ENCODE measurements at regions not wholly inside any gene's neighbourhood (a gene's known extent, or its start where the extent isn't known, plus 50 kb on each side); places are given as distances from the start of the nearest gene placed in this dataset.
"Not testable (repeated sequence)": the region's sequence is repeated elsewhere in the genome, so short reads cannot be mapped to it uniquely, and the experiment has no call there.

GRCh38 chr2:76697439-76697838 lies 824.7 kb downstream of the LRRTM4 start:
- not testable (repeated sequence) for DNase-seq (ENCODE audit: low read depth in 3 of 3)

GRCh38 chr2:76692908-76693307 lies 829.3 kb downstream of the LRRTM4 start:
- DNase-seq (ENCODE audit: low read depth in 3 of 3), result no peak

- no peak for DNase-seq (ENCODE audit: low read depth in 3 of 3)
Measured at GRCh38 chr2:76688732-76689131, 833.4 kb downstream of the LRRTM4 start.

- no peak for DNase-seq (ENCODE audit: low read depth in 3 of 3)
Measured at GRCh38 chr2:76687923-76688322, 834.3 kb downstream of the LRRTM4 start.

- no peak for DNase-seq (ENCODE audit: low read depth in 3 of 3)
Measured at GRCh38 chr2:76684756-76685155, 837.4 kb downstream of the LRRTM4 start.

- no peak for DNase-seq (ENCODE audit: low read depth in 3 of 3)
Measured at GRCh38 chr2:76679025-76679396, 843.2 kb downstream of the LRRTM4 start.

GRCh38 chr2:76678383-76679024 lies 843.7 kb downstream of the LRRTM4 start:
- DNase-seq (ENCODE audit: low read depth in 3 of 3), result no peak

- DNase-seq (ENCODE audit: low read depth in 3 of 3), result no peak
Measured at GRCh38 chr2:76675212-76675611, 847.0 kb downstream of the LRRTM4 start.

GRCh38 chr2:76672798-76673197 lies 849.4 kb downstream of the LRRTM4 start:
- DNase-seq (ENCODE audit: low read depth in 3 of 3), result no peak

- DNase-seq (ENCODE audit: low read depth in 3 of 3), result no peak
Measured at GRCh38 chr2:76669966-76670465, 852.2 kb downstream of the LRRTM4 start.

GRCh38 chr2:76668279-76668678 lies 853.9 kb downstream of the LRRTM4 start:
- DNase-seq (ENCODE audit: low read depth in 3 of 3), result no peak

- DNase-seq (ENCODE audit: low read depth in 3 of 3), result no peak
Measured at GRCh38 chr2:76667821-76668271, 854.3 kb downstream of the LRRTM4 start.

- DNase-seq (ENCODE audit: low read depth in 3 of 3), result no peak
Measured at GRCh38 chr2:76642129-76642528, 880.0 kb downstream of the LRRTM4 start.

GRCh38 chr2:76641506-76641905 lies 880.7 kb downstream of the LRRTM4 start:
- no peak for DNase-seq (ENCODE audit: low read depth in 3 of 3)

GRCh38 chr2:76640905-76641304 lies 881.3 kb downstream of the LRRTM4 start:
- no peak for DNase-seq (ENCODE audit: low read depth in 3 of 3)

- no peak for DNase-seq (ENCODE audit: low read depth in 3 of 3)
Measured at GRCh38 chr2:76639171-76639680, 883.0 kb downstream of the LRRTM4 start.

GRCh38 chr2:76633276-76633921 lies 888.8 kb downstream of the LRRTM4 start:
- DNase-seq (ENCODE audit: low read depth in 3 of 3), result no peak

GRCh38 chr2:76625101-76625500 lies 897.1 kb downstream of the LRRTM4 start:
- no peak for DNase-seq (ENCODE audit: low read depth in 3 of 3)

- DNase-seq (ENCODE audit: low read depth in 3 of 3), result no peak
Measured at GRCh38 chr2:76613330-76613729, 902.6 kb upstream of the GCFC2 start.

- DNase-seq (ENCODE audit: low read depth in 3 of 3), result no peak
Measured at GRCh38 chr2:76612764-76613163, 902.0 kb upstream of the GCFC2 start.

GRCh38 chr2:76610451-76610850 lies 899.7 kb upstream of the GCFC2 start:
- DNase-seq (ENCODE audit: low read depth in 3 of 3), result no peak

- peak in 1 of 3 donors; percentile 1 for DNase-seq (ENCODE audit: low read depth in 3 of 3)
Measured at GRCh38 chr2:76599732-76600368, 889.1 kb upstream of the GCFC2 start.

GRCh38 chr2:76584474-76584873 lies 873.8 kb upstream of the GCFC2 start:
- no peak for DNase-seq (ENCODE audit: low read depth in 3 of 3)

Measured in stimulated activated CD4-positive, alpha-beta T cell treated with anti-CD3 and anti-CD28 coated beads, TNF-alpha, amount 100 ng/mL, for 48 hours (primary cell).